ENCODE measurements at regions not wholly inside any gene's neighbourhood (a gene's known extent, or its start where the extent isn't known, plus 50 kb on each side); places are given as distances from the start of the nearest gene placed in this dataset.

GRCh38 chr5:152686931-152687330, 281.9 kb upstream of the NMUR2 start:
- Histone ChIP-seq H4K5ac (ENCODE audit: insufficient read length, low read depth, low read length) (no peak overlapping the region), H3K23ac (ENCODE audit: insufficient read length) (no peak overlapping the region), H3K79me1 (ENCODE audit: low read depth, low read length) (no peaks in the 10 kb centered on the region), H2BK12ac (ENCODE audit: low read depth, low read length) (no peak overlapping the region), H4K91ac (replicated peaks; ENCODE audit: insufficient read length, low read length) (no peak overlapping the region), H3K27ac (ENCODE audit: low read depth, low read length) (no peak overlapping the region), H2BK20ac (ENCODE audit: low read length) (no peak overlapping the region), H2AK5ac (ENCODE audit: low read depth, low read length) (no peak overlapping the region), H3K9me3 (ENCODE audit: insufficient read depth in 2 of 2, low read depth in 1 of 2, low read length in 1 of 2) (peaks cover 14% of the 10 kb centered on the region in 2 experiments), H2BK5ac (ENCODE audit: low read depth, low read length) (no peak overlapping the region), H3K4me1 (replicated peaks in 1 of 4; ENCODE audit: control insufficient read depth in 3 of 4, insufficient read depth in 4 of 4, low read length in 3 of 4) (no peaks in the 10 kb centered on the region), H3K27me3 (replicated peaks in 1 of 4; ENCODE audit: control insufficient read depth in 3 of 4, extremely low read depth in 1 of 4, insufficient read depth in 3 of 4, low read length in 3 of 4) (no peaks in the 10 kb centered on the region), H3K4me3 (ENCODE audit: extremely low read depth in 1 of 4, insufficient read depth in 2 of 4, low read depth in 3 of 4, low read length in 4 of 4) (no peak overlapping the region), H3K14ac (ENCODE audit: insufficient read length) (no peak overlapping the region), H2BK15ac (ENCODE audit: low read length) (no peak overlapping the region), H2AFZ (ENCODE audit: low read length) (no peak overlapping the region), H3K4ac (replicated peaks; ENCODE audit: insufficient read length, low read depth, low read length) (no peak overlapping the region), H3K4me2 (ENCODE audit: insufficient read depth in 1 of 2, low read depth in 2 of 2, low read length in 2 of 2) (no peak overlapping the region), H3K79me2 (ENCODE audit: control insufficient read depth in 1 of 2, insufficient read depth in 2 of 2, low read length in 2 of 2) (no peaks in the 10 kb centered on the region), H3K23me2 (ENCODE audit: low read depth, low read length) (no peaks in the 10 kb centered on the region), H3K18ac (ENCODE audit: extremely low read depth, low read length) (no peak overlapping the region), H3K36me3 (ENCODE audit: control insufficient read depth in 2 of 4, insufficient read depth in 4 of 4, low read length in 3 of 4) (no peaks in the 10 kb centered on the region), H4K8ac (ENCODE audit: extremely low read depth, insufficient read depth, low read length) (no peak overlapping the region), H2BK120ac (replicated peaks; ENCODE audit: low read depth, low read length) (no peak overlapping the region), H4K20me1 (replicated peaks in 1 of 2; ENCODE audit: control insufficient read depth in 1 of 2, insufficient read depth in 2 of 2, low read length in 2 of 2) (no peaks in the 10 kb centered on the region), H3K56ac (replicated peaks; ENCODE audit: insufficient read length, low read depth, low read length) (no peak overlapping the region), H3K9ac (replicated peaks in 1 of 4; ENCODE audit: extremely low read depth in 1 of 4, low read depth in 3 of 4, low read length in 3 of 4) (no peak overlapping the region)
- 88% methylated on average over 4 of the region's 4 CpGs; no CpG with 5 or more reads in 1 of the 2 experiments for WGBS, 2 experiments (ENCODE audit: extremely low coverage in 1 of 2, insufficient coverage in 1 of 2, insufficient read length in 1 of 2, insufficient replicate concordance in 2 of 2, low coverage in 1 of 2, low lambda C conversion rate in 2 of 2, missing lambda C conversion rate in 1 of 2)
- CTCF ChIA-PET (ENCODE audit: partially characterized antibody), result no interaction called here
- FAIRE-seq, result no peak
- POLR2A ChIA-PET (ENCODE audit: partially characterized antibody), result no interaction called here
- peak in 1 of 2 experiments; percentile 6; a peak in 1 of 4 replicates for TF ChIP-seq RAD21 (IDR thresholded peaks at IDR 0.05 in 1 of 2, conservative IDR thresholded peaks at IDR 0.05 in 1 of 2; ENCODE audit: low read depth in 2 of 2, low read length in 2 of 2)
- no peak for TF ChIP-seq ZNF274 (IDR thresholded peaks at IDR 0.05; ENCODE audit: borderline replicate concordance, extremely low read depth, low read length)
- DNase-seq (ENCODE audit: low read depth in 1 of 2, low spot score in 2 of 2), result no peak
